B cell (primary cell): ENCODE measurements at regions not wholly inside any gene's neighbourhood (a gene's known extent, or its start where the extent isn't known, plus 50 kb on each side); places are given as distances from the start of the nearest gene placed in this dataset.

ENCODE experiments used
- ATAC-seq: fragments of 200-7000 bp; cut with Tn5 transposase; one replicate; pipeline ENCODE4 v1.10.0; 2021; ENCODE audit warnings: low read depth, mild to moderate bottlenecking, moderate number of reproducible peaks, moderate library complexity
- CTCF ChIA-PET: fragments of 350-600 bp; sonication (Branson Sonifier 250); formaldehyde crosslinking; loops from one replicate; lab custom pipeline; 2021; ENCODE audit warnings: antibody characterized with exemption, inconsistent platforms; lab: Charles Lee
- POLR2A ChIA-PET: fragments of 350-600 bp; sonication (Branson Sonifier 250); formaldehyde crosslinking; loops from one replicate; lab custom pipeline; 2021; ENCODE audit warnings: antibody characterized with exemption; lab: Charles Lee
- DNase-seq: peaks from one replicate; pipeline ENCODE4 v3.0.0; 2013
- H2AFZ ChIP-seq: 2 replicates; pipeline ENCODE4 v1.6.1; 2012; ENCODE audit warnings: mild to moderate bottlenecking, low read depth, low read length; ENCODE audit not compliant: insufficient read depth, poor library complexity, severe bottlenecking
- H3K27ac ChIP-seq, 2 donors: 1 replicate in 1 of 2; 2 replicates in 1 of 2; pipeline ENCODE4 v1.5.1; 2012 to 2013; ENCODE audit warnings: low read length in 2 of 2, mild to moderate bottlenecking in 2 of 2, moderate library complexity in 1 of 2
- H3K27me3 ChIP-seq, 4 experiments: fragments of 200-600 bp in 1 of 4; sonication (generic) in 1 of 4; replicated peaks in 1 of 4; 1 replicate in 2 of 4; 2 replicates in 2 of 4; pipeline versions ENCODE4 v1.6.1 to v1.7.0; 2013 to 2016; ENCODE audit warnings: low read length in 3 of 4, mild to moderate bottlenecking in 2 of 4, mixed read lengths in 1 of 4, moderate library complexity in 1 of 4; ENCODE audit not compliant: insufficient read depth in 4 of 4, control insufficient read depth in 3 of 4; ENCODE audit errors: control extremely low read depth in 1 of 4
- H3K36me3 ChIP-seq, 2 experiments: replicated peaks in 1 of 2; 1 replicate in 1 of 2; 2 replicates in 1 of 2; pipeline versions ENCODE4 v1.6.1 to v1.7.1; 2013; ENCODE audit warnings: low read length in 1 of 2; ENCODE audit not compliant: insufficient read depth in 2 of 2, control insufficient read depth in 1 of 2; ENCODE audit errors: control extremely low read depth in 1 of 2, extremely low read depth in 1 of 2
- H3K4me1 ChIP-seq, 2 donors: fragments of 200-600 bp in 1 of 2; sonication (generic) in 1 of 2; 1 replicate in 1 of 2; 2 replicates in 1 of 2; pipeline versions ENCODE4 v1.5.1 to v1.6.1; 2013 to 2017; ENCODE audit warnings: low read length in 2 of 2; ENCODE audit not compliant: control insufficient read depth in 2 of 2, insufficient read depth in 2 of 2
- H3K4me2 ChIP-seq: replicated peaks from 2 replicates; pipeline ENCODE3; 2012; ENCODE audit warnings: mild to moderate bottlenecking, low read depth, low read length; ENCODE audit not compliant: poor library complexity, severe bottlenecking
- H3K4me3 ChIP-seq, 5 experiments: fragments of 200-600 bp in 1 of 5; sonication (generic) in 1 of 5; 1 replicate in 3 of 5; 2 replicates in 2 of 5; pipeline versions ENCODE4 v1.5.1 to v1.7.0; 2011 to 2016; ENCODE audit warnings: low read length in 4 of 5, mild to moderate bottlenecking in 4 of 5, low read depth in 2 of 5, control low read depth in 1 of 5, moderate library complexity in 1 of 5; ENCODE audit not compliant: insufficient read depth in 1 of 5; ENCODE audit errors: control extremely low read depth in 1 of 5, extremely low read depth in 1 of 5
- H3K79me2 ChIP-seq: fragments of 200-600 bp; sonication (generic); one replicate; pipeline ENCODE4 v1.6.0; 2016; ENCODE audit warnings: low read length; ENCODE audit not compliant: control insufficient read depth, insufficient read depth
- H3K9ac ChIP-seq: fragments of 200-600 bp; sonication (generic); 2 replicates; pipeline ENCODE4 v1.6.1; 2017; ENCODE audit warnings: mild to moderate bottlenecking, low read length, moderate library complexity
- H3K9me3 ChIP-seq, 3 donors: one replicate each; pipeline versions ENCODE4 v1.6.1 to v1.7.1; 2013; ENCODE audit warnings: low read length in 2 of 3; ENCODE audit not compliant: control insufficient read depth in 2 of 3, insufficient read depth in 1 of 3; ENCODE audit errors: control extremely low read depth in 1 of 3
- H4K20me1 ChIP-seq: 2 replicates; pipeline ENCODE4 v1.6.0; 2012; ENCODE audit warnings: mild to moderate bottlenecking, low read length; ENCODE audit not compliant: insufficient read depth, control insufficient read depth, poor library complexity, severe bottlenecking
- H3K27ac Mint-ChIP-seq: one replicate; pipeline ENCODE4 v1.8.0; 2021; ENCODE audit warnings: mixed read lengths
- H3K27me3 Mint-ChIP-seq: one replicate; pipeline ENCODE4 v1.8.0; 2021; ENCODE audit warnings: mixed read lengths
- H3K4me1 Mint-ChIP-seq: one replicate; pipeline ENCODE4 v1.8.0; 2021; ENCODE audit warnings: mixed read lengths
- H3K4me3 Mint-ChIP-seq: one replicate; pipeline ENCODE4 v1.8.0; 2021; ENCODE audit warnings: mixed read lengths
- H3K9me3 Mint-ChIP-seq: one replicate; pipeline ENCODE4 v1.8.0; 2022; ENCODE audit warnings: mixed read lengths; ENCODE audit not compliant: insufficient read depth
- CTCF ChIP-seq: fragments of 200-600 bp; IDR thresholded peaks from one replicate; pipeline ENCODE4 v1.8.0; 2022; ENCODE audit warnings: antibody characterized with exemption, mild to moderate bottlenecking
- EZH2 ChIP-seq: IDR thresholded peaks from 2 replicates; pipeline ENCODE4 v1.6.1; 2012; ENCODE audit warnings: borderline replicate concordance, low read depth, mild to moderate bottlenecking, moderate library complexity, low read length; ENCODE audit not compliant: insufficient read depth, poor library complexity, severe bottlenecking
- WGBS: methylation state at CpG from one replicate; pipeline ENCODE4 v1.1.5; 2013; ENCODE audit warnings: missing lambda C conversion rate; ENCODE audit not compliant: insufficient coverage; 5-methylcytosine and 5-hydroxymethylcytosine counted together
- intact Hi-C: fragments of 100-400 bp; cut with micrococcal nuclease; formaldehyde crosslinking; loops from one replicate; pipeline ENCODE4 v1.10.0; 2022

GRCh38 chr16:87165885-87166284 is 151.3 kb downstream of the C16orf95 start:
- H2AFZ ChIP-seq: no peak overlapping the region

GRCh38 chr16:87166321-87166720 is 150.9 kb downstream of the C16orf95 start:
- intact Hi-C loops: no loop called here
- POLR2A ChIA-PET: no interaction called here
- 98% methylated on average over 5 of the region's 9 CpGs for WGBS

More at GRCh38 chr16:87165885-87166284, 151.3 kb downstream of the C16orf95 start:
- ChIA-PET POLR2A (no interaction called here), CTCF (no interaction called here)
- no peak for TF ChIP-seq CTCF
- TF ChIP-seq EZH2: no peak
- no peaks in the 10 kb centered on the region for H3K36me3 ChIP-seq
- peaks cover 3% of the 10 kb centered on the region for H3K27me3 Mint-ChIP-seq
- DNase-seq: no peak
- no peak overlapping the region for H3K9ac ChIP-seq
- no peak overlapping the region for H3K27ac ChIP-seq
- H3K9me3 ChIP-seq: no peaks in the 10 kb centered on the region
- no peak for ATAC-seq
- no peaks in the 10 kb centered on the region for H3K4me1 Mint-ChIP-seq
- H3K27me3 ChIP-seq: no peaks in the 10 kb centered on the region
- H3K4me1 ChIP-seq: no peaks in the 10 kb centered on the region
- H3K79me2 ChIP-seq: no peaks in the 10 kb centered on the region
- peaks cover 2% of the 10 kb centered on the region for H3K9me3 Mint-ChIP-seq
- intact Hi-C loops: no loop called here
- no peaks in the 10 kb centered on the region for H4K20me1 ChIP-seq
- no peak overlapping the region for H3K27ac Mint-ChIP-seq
- WGBS: 82% methylated on average over 6 of the region's 9 CpGs
- no peak overlapping the region for H3K4me3 Mint-ChIP-seq
- H3K4me3 ChIP-seq: no peak overlapping the region
- H3K4me2 ChIP-seq: no peak overlapping the region

More at GRCh38 chr16:87166321-87166720, 150.9 kb downstream of the C16orf95 start:
- H3K4me1 Mint-ChIP-seq: no peaks in the 10 kb centered on the region
- no peak overlapping the region for H3K27ac Mint-ChIP-seq
- no peak for TF ChIP-seq EZH2
- TF ChIP-seq CTCF: no peak
- no peak overlapping the region for H3K9ac ChIP-seq
- ATAC-seq (no peak), DNase-seq (no peak)
- no peak overlapping the region for H2AFZ ChIP-seq
- no peak overlapping the region for H3K4me3 Mint-ChIP-seq
- CTCF ChIA-PET: no interaction called here
- no peaks in the 10 kb centered on the region for H3K4me1 ChIP-seq
- H3K4me3 ChIP-seq: no peak overlapping the region
- H3K27ac ChIP-seq: no peak overlapping the region
- no peaks in the 10 kb centered on the region for H4K20me1 ChIP-seq
- H3K27me3 ChIP-seq: no peaks in the 10 kb centered on the region
- no peaks in the 10 kb centered on the region for H3K9me3 ChIP-seq
- H3K27me3 Mint-ChIP-seq: peaks cover 3% of the 10 kb centered on the region
- H3K9me3 Mint-ChIP-seq: peaks cover 2% of the 10 kb centered on the region
- no peak overlapping the region for H3K4me2 ChIP-seq
- H3K36me3 ChIP-seq: no peaks in the 10 kb centered on the region
- H3K79me2 ChIP-seq: no peaks in the 10 kb centered on the region
